CD4-positive, alpha-beta T cell treated with Interleukin-17A for 4 hours (primary cell): ENCODE measurements at regions not wholly inside any gene's neighbourhood (a gene's known extent, or its start where the extent isn't known, plus 50 kb on each side); places are given as distances from the start of the nearest gene placed in this dataset.
"Not testable (repeated sequence)": the region's sequence is repeated elsewhere in the genome, so short reads cannot be mapped to it uniquely, and the experiment has no call there.

ENCODE experiments used
- DNase-seq: peaks from one replicate; pipeline ENCODE4 v3.0.0-alpha.2; 2020; ENCODE audit warnings: mixed read lengths

GRCh38 chr13:109934520-109934919, 148.1 kb upstream of the IRS2 start:
- not testable (repeated sequence) for DNase-seq

- no peak for DNase-seq
Observed at GRCh38 chr13:109933476-109933875, 147.1 kb upstream of the IRS2 start.

- no peak for DNase-seq
Observed at GRCh38 chr13:109924376-109924775, 138.0 kb upstream of the IRS2 start.

GRCh38 chr13:109922518-109922917, 136.1 kb upstream of the IRS2 start:
- DNase-seq = no peak

DNA sequence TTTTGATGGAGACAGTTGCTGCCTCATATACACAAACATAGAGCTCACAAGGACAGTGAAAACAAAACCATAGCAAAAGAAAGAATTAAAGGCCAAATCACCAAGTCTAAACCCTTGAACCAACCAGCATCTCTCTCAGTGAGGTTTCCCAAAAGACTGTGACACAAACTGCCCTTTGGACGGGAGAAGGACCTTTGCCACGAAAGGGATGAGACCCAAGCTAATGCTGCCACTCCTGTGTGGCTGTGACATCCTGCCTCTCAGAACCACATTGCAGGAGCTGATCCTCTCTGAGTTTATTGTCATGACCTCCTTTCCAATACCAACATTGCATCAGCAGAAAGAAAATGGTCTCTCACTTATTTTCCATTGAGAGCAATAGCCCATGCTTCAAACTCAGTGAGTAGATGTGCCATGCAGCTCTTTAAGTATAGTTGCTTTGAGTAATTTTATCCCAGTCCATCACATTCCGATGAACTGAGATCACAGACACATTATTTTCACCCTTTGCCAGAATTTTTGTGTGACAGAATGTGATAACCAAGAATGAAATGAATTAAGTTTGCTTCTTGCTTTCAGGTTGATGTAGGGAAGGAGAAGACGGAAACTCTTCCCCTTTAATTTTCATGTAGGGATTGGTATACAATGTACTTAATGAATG, 133.5 kb upstream of the IRS2 start:
- no peak for DNase-seq

- DNase-seq = no peak
Observed at GRCh38 chr13:109918179-109918711, 131.9 kb upstream of the IRS2 start.

GRCh38 chr13:109917422-109917821, 131.0 kb upstream of the IRS2 start:
- DNase-seq = no peak

DNA sequence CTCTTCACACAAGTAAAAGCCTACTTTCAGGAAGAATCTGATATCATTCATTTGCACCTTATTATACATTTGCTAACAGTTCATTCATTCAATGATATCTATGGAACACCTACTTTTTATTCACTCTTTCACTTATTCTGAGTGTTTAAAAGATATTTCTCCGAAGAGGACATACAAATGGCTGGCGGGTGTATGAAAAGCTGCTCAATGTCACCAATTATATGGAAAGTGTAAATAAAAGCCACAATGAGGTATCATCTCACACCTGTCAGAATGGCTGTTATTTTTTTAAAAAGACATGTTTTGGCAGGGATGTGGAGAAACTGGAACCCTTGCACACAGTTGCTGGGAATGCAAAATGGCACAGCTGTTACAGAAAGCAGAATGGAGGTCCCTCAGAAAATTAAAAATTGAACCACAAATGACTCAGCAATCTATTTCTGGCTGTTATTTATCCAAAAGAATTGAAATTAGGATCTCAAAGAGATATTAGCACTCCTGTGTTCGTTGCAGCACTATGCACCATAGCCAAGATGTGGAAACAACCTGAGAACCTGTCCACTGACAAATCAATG, 127.6 kb upstream of the IRS2 start:
- DNase-seq = no peak

- DNase-seq = no peak
Observed at GRCh38 chr13:109913186-109913585, 126.8 kb upstream of the IRS2 start.

DNA sequence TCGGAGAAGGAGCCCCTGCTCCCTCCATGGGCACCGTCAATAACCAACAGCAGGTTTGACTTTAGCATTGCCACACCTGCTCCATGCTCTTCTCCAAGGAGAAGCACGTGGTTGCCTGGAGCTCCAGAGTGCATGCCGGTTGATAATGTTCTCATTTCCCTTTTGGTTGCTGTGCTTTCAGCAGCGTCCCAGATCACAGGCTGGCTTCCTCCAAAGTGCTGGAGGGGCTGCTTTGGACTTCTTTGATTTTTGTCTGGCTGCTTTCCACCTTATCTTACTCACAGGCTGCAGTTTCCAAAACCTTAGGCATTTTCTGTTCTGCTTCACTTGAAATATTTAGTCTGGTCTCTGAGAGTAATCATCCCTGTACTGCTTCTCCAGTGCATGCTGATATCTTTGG, 123.8 kb upstream of the IRS2 start:
- DNase-seq = no peak

DNA sequence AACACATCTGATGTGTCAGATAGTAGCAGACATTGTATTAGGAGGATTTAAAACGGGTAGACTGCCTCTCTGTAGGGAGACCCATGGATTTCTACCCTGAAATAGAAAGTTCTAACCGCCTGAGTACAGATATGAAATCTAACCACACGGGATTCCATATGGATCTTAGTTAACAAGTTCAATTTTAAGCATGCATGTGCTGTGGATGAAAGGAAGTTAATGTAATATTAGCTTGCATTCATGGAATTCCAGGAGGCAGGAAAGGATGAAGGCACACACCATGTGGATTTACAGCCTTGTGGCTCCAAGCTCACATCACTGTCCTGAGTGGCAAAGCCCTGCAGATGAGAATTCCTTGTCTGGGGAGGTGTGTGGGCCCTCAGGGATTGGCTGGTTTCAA, 120.6 kb upstream of the IRS2 start:
- no peak for DNase-seq

- DNase-seq = no peak
Observed at GRCh38 chr13:109904218-109904617, 117.8 kb upstream of the IRS2 start.

GRCh38 chr13:109900741-109901140, 114.4 kb upstream of the IRS2 start:
- no peak for DNase-seq

DNA sequence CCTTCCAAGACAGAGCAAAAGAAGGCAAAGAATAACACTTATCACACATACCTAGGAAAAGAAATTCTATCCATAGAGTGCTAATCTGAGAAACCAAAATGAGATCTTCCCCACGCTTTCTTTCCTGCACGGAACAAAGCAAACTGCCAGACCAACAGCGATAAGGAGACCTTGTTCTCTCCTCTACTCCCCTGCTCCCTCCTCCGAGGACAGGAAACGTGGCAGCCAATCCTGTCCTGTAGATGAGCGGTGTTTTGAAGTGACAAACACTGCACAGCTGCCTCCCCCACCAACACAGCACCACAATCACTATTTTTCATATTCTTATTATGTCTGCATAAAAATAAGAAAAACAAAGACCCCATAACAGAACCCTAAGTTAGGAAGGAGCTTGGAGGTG, 113.9 kb upstream of the IRS2 start:
- DNase-seq = no peak

- no peak for DNase-seq
Observed at GRCh38 chr13:109899748-109900147, 113.4 kb upstream of the IRS2 start.

DNA sequence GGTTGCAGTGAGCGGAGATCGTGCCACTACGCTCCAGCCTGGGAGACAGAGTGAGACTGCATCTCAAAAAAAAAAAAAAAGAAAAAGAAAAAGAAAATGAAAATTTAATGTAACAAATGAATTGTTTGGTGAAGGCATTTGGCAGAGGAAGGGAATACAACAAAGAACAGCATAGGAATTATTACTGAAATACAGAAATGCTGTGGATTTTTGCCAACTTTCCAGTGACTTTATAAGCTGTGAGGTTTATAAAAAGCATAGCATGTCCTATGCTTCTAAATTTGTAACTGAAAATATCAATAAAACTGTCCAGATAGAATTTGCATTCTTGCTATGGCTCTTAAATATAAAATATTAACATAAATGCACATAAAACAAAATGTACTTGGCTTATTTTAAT, 112.9 kb upstream of the IRS2 start:
- DNase-seq = no peak

DNA sequence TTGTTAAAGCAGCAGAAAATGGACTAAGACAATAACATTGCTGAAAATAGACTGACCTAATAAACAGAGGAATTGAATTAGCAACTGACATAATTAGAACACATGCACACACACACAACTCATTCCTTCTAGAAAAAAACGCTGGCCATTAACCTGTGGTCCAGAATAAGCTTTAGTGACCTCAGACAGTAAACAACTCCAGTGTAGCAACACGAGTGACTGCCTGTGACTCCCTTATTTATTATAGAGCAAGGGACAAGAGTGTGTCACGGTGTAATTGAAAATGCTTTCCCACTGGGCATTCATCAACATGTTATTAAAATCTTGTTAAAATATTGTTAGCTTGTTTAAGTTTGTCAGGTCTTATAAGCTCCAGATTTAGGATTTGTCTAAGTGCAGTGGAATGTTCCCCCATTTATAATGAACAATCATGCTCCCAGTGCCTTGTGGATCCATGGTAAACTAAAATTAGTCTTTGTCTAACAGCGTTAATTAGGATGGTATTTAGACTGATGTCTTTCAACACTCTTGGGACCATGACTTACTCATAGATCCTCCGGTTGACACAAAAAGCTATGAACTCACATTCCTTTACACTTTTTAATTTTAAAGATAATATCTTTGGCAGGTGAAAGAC, 111.7 kb upstream of the IRS2 start:
- no peak for DNase-seq

GRCh38 chr13:109892101-109892500, 105.7 kb upstream of the IRS2 start:
- DNase-seq = no peak

GRCh38 chr13:109885235-109885634, 98.9 kb upstream of the IRS2 start:
- no peak for DNase-seq

DNA sequence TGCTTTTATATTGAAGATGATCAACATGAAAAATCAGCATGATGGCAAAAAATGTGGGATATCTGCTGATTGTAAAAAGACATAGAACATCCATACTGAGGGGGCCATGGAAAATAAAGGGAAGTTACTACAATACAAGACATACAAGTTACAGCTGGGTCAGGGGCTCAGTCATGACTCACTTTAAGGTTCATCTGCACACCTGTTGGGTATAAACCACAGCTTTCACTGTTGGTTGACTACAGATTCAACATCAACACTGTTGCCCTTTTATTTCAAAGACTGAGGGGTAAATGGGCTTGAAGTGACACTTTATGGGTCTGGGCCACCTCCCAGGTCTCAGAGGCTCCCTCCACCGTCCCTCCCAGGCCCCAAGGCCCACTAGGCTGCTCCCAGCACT, 98.1 kb upstream of the IRS2 start:
- DNase-seq = no peak

DNA sequence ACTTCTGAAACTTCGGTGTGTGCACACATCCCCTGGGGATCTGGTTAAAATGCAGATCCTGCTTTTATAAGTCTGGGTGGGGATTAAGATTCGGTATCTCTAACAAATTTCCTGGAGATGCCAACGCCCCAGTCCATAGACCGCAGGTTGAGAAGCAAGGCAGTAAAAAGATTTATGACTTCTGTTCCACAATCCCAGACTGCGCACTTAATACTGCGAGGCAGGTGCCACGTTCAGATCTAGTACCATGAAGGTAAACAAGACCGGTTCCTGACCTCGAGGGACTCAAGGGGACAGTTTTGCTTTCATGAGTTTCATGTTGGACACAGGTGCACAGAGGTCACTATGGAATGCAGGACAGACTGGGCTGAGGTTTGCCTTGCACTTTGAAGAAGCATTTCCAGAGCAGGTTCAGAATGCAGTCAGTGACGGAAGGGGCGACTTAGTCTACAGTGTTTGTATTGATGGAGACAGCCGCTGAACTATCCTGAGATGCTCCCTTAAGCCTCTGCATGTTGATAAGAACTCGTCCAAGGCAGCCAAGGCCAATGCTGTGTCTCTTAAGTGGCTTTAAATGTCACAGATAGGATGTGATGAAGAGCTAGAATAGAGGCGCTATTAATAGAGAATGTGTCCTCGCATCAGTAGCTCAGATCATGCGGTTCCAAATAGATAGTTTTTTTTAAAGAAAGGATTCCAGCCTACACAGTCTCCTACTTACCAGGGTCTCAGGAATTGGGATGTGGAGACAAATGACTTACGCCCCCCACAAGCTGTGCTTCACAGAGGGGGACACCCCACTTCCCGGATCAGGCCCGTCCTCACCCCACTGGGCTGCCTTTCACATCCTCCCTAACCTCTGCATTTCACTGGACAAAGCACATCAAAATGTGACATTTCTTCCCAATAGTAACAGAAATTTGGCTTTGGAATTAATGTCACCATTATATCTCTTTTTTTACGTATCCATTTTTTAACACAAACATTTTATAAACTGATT, 97.1 kb upstream of the IRS2 start:
- DNase-seq = no peak

- no peak for DNase-seq
Observed at GRCh38 chr13:109881961-109882558, 95.7 kb upstream of the IRS2 start.

GRCh38 chr13:109881347-109881725, 95.0 kb upstream of the IRS2 start:
- no peak for DNase-seq
